HG03103 (cell line): ENCODE measurements at regions not wholly inside any gene's neighbourhood (a gene's known extent, or its start where the extent isn't known, plus 50 kb on each side); places are given as distances from the start of the nearest gene placed in this dataset.

ENCODE experiments used
- ATAC-seq: cut with Tn5 transposase; IDR thresholded peaks from one replicate; pipeline ENCODE4 v1.9.1; 2021; ENCODE audit warnings: low read depth; ENCODE audit not compliant: unreplicated experiment

GRCh38 chr6:40197371-40197770, 263.1 kb upstream of the MOCS1 start:
- no peak for ATAC-seq

GRCh38 chr6:40196135-40196518, 261.9 kb upstream of the MOCS1 start:
- ATAC-seq = no peak

GRCh38 chr6:40195428-40196134, 261.3 kb upstream of the MOCS1 start:
- ATAC-seq = no peak

GRCh38 chr6:40194447-40195170, 260.3 kb upstream of the MOCS1 start:
- no peak for ATAC-seq

- ATAC-seq = no peak
These were observed 258.3 kb upstream of the MOCS1 start for GRCh38 chr6:40192516-40192915.

- ATAC-seq = no peak
These were observed 254.7 kb upstream of the MOCS1 start for GRCh38 chr6:40188931-40189330.

GRCh38 chr6:40187535-40188144, 253.4 kb upstream of the MOCS1 start:
- ATAC-seq = no peak

- no peak for ATAC-seq
These were observed 251.2 kb upstream of the MOCS1 start for GRCh38 chr6:40185486-40185885.

GRCh38 chr6:40183902-40184301, 249.6 kb upstream of the MOCS1 start:
- no peak for ATAC-seq

GRCh38 chr6:40181367-40181766, 247.1 kb upstream of the MOCS1 start:
- no peak for ATAC-seq

- ATAC-seq = no peak
These were observed 246.0 kb upstream of the MOCS1 start for GRCh38 chr6:40180271-40180670.

GRCh38 chr6:40179496-40179895, 245.2 kb upstream of the MOCS1 start:
- ATAC-seq = no peak

- no peak for ATAC-seq
These were observed 243.3 kb upstream of the MOCS1 start for GRCh38 chr6:40177598-40177997.

- ATAC-seq = no peak
These were observed 241.9 kb upstream of the MOCS1 start for GRCh38 chr6:40176152-40176551.

GRCh38 chr6:40172272-40172671, 238.0 kb upstream of the MOCS1 start:
- ATAC-seq = no peak

- no peak for ATAC-seq
These were observed 237.1 kb upstream of the MOCS1 start for GRCh38 chr6:40171343-40171742.

GRCh38 chr6:40170856-40171255, 236.6 kb upstream of the MOCS1 start:
- no peak for ATAC-seq

- no peak for ATAC-seq
These were observed 235.6 kb upstream of the MOCS1 start for GRCh38 chr6:40169878-40170277.

- no peak for ATAC-seq
These were observed 232.7 kb upstream of the MOCS1 start for GRCh38 chr6:40166963-40167362.

GRCh38 chr6:40165036-40165709, 230.9 kb upstream of the MOCS1 start:
- no peak for ATAC-seq

- ATAC-seq = no peak
These were observed 230.1 kb upstream of the MOCS1 start for GRCh38 chr6:40164345-40164755.
